ENCODE measurements at regions not wholly inside any gene's neighbourhood (a gene's known extent, or its start where the extent isn't known, plus 50 kb on each side); places are given as distances from the start of the nearest gene placed in this dataset.

DNA sequence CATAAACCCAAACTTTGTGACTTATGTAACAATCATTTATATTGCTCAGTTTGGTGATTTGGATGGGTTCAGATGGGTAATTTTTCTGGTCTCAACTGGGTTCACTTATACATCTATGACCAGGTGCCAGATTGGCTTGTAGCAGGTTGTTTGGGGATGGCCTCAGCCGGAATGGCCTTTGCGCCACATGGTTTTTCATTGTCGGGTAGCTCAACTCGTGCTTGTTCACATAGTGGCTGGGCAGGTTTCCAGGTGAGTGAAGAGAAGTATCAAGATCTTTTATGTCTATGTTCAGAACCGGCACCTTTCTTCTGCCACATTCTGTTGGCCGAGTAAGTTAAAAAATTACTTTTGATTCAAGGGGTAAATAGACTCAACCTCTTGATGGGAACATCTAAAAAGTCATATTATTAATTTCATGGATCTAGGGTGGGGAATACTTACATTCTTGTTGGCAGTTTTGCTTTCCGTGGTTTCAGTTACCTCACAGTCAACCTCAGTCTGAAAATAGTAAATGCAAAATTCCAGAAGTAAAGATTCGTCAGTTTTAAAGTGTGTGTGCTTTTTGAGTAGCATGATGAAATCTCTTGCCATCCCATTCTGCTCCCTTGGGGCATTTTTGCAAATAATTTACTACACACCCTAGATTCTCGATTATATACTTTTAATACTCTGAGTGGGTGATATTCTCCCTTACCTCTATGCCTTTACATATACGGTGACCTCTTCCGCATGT is 745.7 kb upstream of the CCDC54 start:
- TF ChIP-seq CTCF (conservative IDR thresholded peaks at IDR 0.05; ENCODE audit: low read depth in 2 of 2) (no peak), EZH2 (IDR thresholded peaks at IDR 0.05; ENCODE audit: low read depth, unreplicated experiment) (no peak), JUNB (IDR thresholded peaks at IDR 0.05; ENCODE audit: unreplicated experiment) (no peak), POLR2AphosphoS5 (IDR thresholded peaks at IDR 0.05; ENCODE audit: low read depth) (no peak), CREB1 (CRISPR knock-in tag; IDR thresholded peaks at IDR 0.05; ENCODE audit: low read depth) (no peak), EZH2phosphoT487 (IDR thresholded peaks at IDR 0.05; ENCODE audit: unreplicated experiment) (no peak), REST (IDR thresholded peaks at IDR 0.05; ENCODE audit: unreplicated experiment) (no peak), ZNF114 (CRISPR knock-in tag; IDR thresholded peaks at IDR 0.05) (no peak), ETS1 (IDR thresholded peaks at IDR 0.05) (no peak), STAT1 (IDR thresholded peaks at IDR 0.05; ENCODE audit: unreplicated experiment) (no peak), ZNF331 (CRISPR knock-in tag; IDR thresholded peaks at IDR 0.05; ENCODE audit: low read depth) (no peak), NANOG (IDR thresholded peaks at IDR 0.05; ENCODE audit: borderline replicate concordance) (no peak)
- TF ChIP-seq, protein P1, sequence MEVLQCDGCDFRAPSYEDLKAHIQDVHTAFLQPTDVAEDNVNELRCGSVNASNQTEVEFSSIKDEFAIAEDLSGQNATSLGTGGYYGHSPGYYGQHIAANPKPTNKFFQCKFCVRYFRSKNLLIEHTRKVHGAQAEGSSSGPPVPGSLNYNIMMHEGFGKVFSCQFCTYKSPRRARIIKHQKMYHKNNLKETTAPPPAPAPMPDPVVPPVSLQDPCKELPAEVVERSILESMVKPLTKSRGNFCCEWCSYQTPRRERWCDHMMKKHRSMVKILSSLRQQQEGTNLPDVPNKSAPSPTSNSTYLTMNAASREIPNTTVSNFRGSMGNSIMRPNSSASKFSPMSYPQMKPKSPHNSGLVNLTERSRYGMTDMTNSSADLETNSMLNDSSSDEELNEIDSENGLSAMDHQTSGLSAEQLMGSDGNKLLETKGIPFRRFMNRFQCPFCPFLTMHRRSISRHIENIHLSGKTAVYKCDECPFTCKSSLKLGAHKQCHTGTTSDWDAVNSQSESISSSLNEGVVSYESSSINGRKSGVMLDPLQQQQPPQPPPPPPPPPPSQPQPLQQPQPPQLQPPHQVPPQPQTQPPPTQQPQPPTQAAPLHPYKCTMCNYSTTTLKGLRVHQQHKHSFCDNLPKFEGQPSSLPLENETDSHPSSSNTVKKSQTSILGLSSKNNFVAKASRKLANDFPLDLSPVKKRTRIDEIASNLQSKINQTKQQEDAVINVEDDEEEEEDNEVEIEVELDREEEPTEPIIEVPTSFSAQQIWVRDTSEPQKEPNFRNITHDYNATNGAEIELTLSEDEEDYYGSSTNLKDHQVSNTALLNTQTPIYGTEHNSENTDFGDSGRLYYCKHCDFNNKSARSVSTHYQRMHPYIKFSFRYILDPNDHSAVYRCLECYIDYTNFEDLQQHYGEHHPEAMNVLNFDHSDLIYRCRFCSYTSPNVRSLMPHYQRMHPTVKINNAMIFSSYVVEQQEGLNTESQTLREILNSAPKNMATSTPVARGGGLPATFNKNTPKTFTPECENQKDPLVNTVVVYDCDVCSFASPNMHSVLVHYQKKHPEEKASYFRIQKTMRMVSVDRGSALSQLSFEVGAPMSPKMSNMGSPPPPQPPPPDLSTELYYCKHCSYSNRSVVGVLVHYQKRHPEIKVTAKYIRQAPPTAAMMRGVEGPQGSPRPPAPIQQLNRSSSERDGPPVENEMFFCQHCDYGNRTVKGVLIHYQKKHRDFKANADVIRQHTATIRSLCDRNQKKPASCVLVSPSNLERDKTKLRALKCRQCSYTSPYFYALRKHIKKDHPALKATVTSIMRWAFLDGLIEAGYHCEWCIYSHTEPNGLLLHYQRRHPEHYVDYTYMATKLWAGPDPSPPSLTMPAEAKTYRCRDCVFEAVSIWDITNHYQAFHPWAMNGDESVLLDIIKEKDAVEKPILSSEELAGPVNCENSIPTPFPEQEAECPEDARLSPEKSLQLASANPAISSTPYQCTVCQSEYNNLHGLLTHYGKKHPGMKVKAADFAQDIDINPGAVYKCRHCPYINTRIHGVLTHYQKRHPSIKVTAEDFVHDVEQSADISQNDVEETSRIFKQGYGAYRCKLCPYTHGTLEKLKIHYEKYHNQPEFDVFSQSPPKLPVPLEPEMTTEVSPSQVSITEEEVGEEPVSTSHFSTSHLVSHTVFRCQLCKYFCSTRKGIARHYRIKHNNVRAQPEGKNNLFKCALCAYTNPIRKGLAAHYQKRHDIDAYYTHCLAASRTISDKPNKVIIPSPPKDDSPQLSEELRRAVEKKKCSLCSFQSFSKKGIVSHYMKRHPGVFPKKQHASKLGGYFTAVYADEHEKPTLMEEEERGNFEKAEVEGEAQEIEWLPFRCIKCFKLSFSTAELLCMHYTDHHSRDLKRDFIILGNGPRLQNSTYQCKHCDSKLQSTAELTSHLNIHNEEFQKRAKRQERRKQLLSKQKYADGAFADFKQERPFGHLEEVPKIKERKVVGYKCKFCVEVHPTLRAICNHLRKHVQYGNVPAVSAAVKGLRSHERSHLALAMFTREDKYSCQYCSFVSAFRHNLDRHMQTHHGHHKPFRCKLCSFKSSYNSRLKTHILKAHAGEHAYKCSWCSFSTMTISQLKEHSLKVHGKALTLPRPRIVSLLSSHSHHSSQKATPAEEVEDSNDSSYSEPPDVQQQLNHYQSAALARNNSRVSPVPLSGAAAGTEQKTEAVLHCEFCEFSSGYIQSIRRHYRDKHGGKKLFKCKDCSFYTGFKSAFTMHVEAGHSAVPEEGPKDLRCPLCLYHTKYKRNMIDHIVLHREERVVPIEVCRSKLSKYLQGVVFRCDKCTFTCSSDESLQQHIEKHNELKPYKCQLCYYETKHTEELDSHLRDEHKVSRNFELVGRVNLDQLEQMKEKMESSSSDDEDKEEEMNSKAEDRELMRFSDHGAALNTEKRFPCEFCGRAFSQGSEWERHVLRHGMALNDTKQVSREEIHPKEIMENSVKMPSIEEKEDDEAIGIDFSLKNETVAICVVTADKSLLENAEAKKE (CRISPR knock-in tag; IDR thresholded peaks at IDR 0.05) = no peak

Measured in GM23338 (cell line).